Fibroblast of mammary gland (primary cell): ENCODE measurements at regions not wholly inside any gene's neighbourhood (a gene's known extent, or its start where the extent isn't known, plus 50 kb on each side); places are given as distances from the start of the nearest gene placed in this dataset.
"Not testable (repeated sequence)": the region's sequence is repeated elsewhere in the genome, so short reads cannot be mapped to it uniquely, and the experiment has no call there.

ENCODE experiments used
- DNase-seq: peaks from one replicate; pipeline ENCODE4 v3.0.0-alpha.2; 2010; ENCODE audit warnings: low read depth
- H3K4me3 ChIP-seq: 2 replicates; pipeline ENCODE4 v1.5.1; 2011; ENCODE audit warnings: low read depth, mild to moderate bottlenecking, low read length, moderate library complexity; ENCODE audit not compliant: control insufficient read depth
- TF ChIP-seq, protein P1 (sequence below): conservative IDR thresholded peaks from 2 replicates; pipeline ENCODE4 v1.5.1; 2011; ENCODE audit warnings: low read depth, low read length, inconsistent platforms; ENCODE audit not compliant: control insufficient read depth, insufficient read depth

GRCh38 chr6:119493980-119494379 is 144.4 kb upstream of the MAN1A1 start:
- TF ChIP-seq, protein P1, sequence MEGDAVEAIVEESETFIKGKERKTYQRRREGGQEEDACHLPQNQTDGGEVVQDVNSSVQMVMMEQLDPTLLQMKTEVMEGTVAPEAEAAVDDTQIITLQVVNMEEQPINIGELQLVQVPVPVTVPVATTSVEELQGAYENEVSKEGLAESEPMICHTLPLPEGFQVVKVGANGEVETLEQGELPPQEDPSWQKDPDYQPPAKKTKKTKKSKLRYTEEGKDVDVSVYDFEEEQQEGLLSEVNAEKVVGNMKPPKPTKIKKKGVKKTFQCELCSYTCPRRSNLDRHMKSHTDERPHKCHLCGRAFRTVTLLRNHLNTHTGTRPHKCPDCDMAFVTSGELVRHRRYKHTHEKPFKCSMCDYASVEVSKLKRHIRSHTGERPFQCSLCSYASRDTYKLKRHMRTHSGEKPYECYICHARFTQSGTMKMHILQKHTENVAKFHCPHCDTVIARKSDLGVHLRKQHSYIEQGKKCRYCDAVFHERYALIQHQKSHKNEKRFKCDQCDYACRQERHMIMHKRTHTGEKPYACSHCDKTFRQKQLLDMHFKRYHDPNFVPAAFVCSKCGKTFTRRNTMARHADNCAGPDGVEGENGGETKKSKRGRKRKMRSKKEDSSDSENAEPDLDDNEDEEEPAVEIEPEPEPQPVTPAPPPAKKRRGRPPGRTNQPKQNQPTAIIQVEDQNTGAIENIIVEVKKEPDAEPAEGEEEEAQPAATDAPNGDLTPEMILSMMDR, result no peak
- no peak for DNase-seq
- H3K4me3 ChIP-seq, result no peak overlapping the region

DNA sequence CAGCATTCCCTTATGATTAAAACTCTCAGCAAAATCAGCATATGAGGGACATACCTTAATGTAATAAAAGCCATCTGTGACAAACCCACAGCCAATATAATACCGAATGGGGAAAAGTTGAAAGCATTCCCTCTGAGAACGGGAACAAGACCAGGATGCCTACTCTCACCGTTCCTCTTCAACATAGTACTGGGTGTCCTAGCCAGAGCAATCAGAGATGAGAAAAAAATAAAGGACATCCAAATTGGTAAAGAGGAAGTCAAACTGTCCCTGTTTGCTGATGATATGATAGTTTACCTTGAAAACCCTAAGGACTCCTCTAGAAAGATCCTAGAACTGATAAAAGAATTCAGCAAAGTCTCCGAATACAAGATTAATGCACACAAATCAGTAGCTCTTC is 141.6 kb upstream of the MAN1A1 start:
- not testable (repeated sequence) for H3K4me3 ChIP-seq, DNase-seq

- DNase-seq, result not testable (repeated sequence)
Observed at GRCh38 chr6:119490050-119490449, 140.5 kb upstream of the MAN1A1 start.

DNA sequence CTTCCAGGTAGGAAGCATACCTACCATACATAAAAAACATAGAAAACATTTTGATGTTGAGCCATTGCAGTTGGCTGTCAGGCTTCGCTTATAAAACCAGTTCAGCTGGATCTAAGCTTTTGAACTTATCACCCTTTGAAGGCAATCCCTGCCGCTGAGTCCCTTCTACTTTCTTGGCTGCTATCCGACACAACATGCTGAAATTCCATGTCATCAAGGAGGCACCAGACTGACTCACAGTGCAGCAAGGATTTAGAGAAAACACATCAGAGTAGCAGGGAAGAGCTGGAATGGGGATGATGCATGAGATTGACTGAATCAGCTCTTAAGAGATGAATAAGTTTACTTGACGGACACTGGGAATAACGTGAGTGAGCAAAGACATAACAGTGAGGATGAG is 135.0 kb upstream of the MAN1A1 start:
- TF ChIP-seq, protein P1, result no peak
- no peak overlapping the region for H3K4me3 ChIP-seq
- peak; percentile 98 for DNase-seq

More at GRCh38 chr6:119490050-119490449, 140.5 kb upstream of the MAN1A1 start:
- not testable (repeated sequence) for H3K4me3 ChIP-seq

DNA sequence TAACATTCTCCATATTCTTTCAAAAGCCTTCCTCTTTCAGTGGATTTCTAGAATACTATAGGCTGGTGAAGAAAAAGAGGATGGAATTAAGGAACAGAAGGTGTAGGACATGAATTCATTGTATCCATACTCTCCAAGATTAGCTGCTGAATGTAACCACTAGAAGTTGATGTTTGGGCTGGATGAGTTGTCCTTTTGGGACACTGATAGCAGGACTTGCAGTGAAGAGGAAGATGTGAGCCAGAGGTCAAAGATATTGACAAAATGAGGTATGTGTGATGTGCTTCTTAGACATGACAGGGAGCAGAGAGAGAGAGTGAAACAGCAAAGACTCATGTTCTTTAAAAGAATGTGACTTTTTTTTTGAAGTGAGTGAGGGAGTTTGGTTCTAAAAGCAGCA is 134.3 kb upstream of the MAN1A1 start:
- no peak overlapping the region for H3K4me3 ChIP-seq
- peak; percentile 25 for DNase-seq
- TF ChIP-seq, protein P1, result no peak

GRCh38 chr6:119482850-119483285 is 133.3 kb upstream of the MAN1A1 start:
- DNase-seq, result no peak
- TF ChIP-seq, protein P1, result no peak
- no peak overlapping the region for H3K4me3 ChIP-seq

- TF ChIP-seq, protein P1, result no peak
- no peak overlapping the region for H3K4me3 ChIP-seq
- DNase-seq, result peak; percentile 20
Observed at GRCh38 chr6:119481976-119482375, 132.4 kb upstream of the MAN1A1 start.

GRCh38 chr6:119480961-119481497 is 131.5 kb upstream of the MAN1A1 start:
- DNase-seq, result no peak
- H3K4me3 ChIP-seq, result no peak overlapping the region
- TF ChIP-seq, protein P1, result no peak
